Hematopoietic multipotent progenitor cell (in vitro differentiated cells): ENCODE measurements at regions not wholly inside any gene's neighbourhood (a gene's known extent, or its start where the extent isn't known, plus 50 kb on each side); places are given as distances from the start of the nearest gene placed in this dataset.

ENCODE experiments used
- DNase-seq, 3 donors: peaks; one replicate each; pipeline ENCODE4 v3.0.0-alpha.2; 2011 to 2015; ENCODE audit warnings: low read depth in 2 of 3, low spot score in 2 of 3

- no peak for DNase-seq
Observed at GRCh38 chr10:88161756-88162155, 298.3 kb downstream of the PTEN start.

DNA sequence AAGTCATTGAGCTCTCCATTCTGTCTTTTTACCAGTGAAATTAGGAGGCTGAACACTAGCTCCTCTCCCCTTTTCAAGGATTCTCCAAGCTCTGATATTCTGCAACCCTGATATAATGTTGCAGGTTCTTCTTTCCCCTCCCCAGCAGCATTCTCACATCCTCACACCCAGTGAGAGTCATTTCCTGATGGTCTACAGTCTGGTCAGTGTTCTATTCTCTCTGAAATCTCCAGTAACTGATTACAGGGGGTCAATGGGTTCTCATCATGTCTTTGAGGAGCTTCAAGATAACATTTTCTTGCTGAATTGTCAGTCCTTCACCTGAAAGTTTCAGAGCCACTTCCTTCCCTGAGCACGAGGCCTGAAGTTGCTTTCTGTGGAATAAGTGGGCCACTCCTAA, 299.4 kb downstream of the PTEN start:
- no peak for DNase-seq

GRCh38 chr10:88163572-88163971, 300.1 kb downstream of the PTEN start:
- DNase-seq, result no peak

DNA sequence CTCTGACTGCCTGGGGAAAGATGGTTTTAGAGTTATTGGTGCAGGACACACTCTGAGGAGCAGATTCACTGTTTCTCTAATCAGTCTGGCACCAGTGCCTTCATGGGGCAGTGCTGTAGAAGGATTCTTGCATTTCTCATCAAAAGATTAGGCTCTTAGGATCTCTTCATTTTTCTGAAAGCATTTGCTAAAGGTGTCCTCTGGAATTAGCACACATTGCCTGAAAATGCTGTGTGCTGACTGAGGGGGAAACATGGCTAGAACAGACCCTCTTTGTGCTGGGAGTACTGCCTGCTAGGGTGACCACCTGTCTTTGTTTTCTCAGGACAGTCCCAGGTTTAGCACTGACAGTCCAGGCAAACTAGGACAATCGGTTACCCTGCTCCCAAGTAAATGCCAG, 301.0 kb downstream of the PTEN start:
- no peak for DNase-seq

GRCh38 chr10:88165849-88166271, 302.4 kb downstream of the PTEN start:
- DNase-seq, result no peak

- no peak for DNase-seq
Observed at GRCh38 chr10:88168171-88169036, 305.0 kb downstream of the PTEN start.

DNA sequence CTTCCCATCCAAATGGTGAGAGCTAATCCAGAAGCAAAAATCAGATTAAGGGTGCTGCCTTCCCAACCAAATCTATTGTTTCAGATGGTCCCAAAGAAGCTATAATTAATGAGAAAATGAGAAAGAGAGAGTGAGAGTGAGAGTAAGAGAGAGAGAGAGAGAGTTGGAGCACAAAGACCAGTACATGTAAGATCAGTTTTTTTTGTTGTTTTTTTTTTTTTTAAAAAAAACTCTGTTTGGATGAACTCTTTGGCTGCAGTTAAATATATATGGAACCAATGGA, 305.6 kb downstream of the PTEN start:
- no peak for DNase-seq

- DNase-seq, result no peak
Observed at GRCh38 chr10:88170628-88171027, 307.2 kb downstream of the PTEN start.

GRCh38 chr10:88172159-88172558, 308.7 kb downstream of the PTEN start:
- peak in 1 of 3 donors; percentile 13 for DNase-seq

GRCh38 chr10:88174391-88174790, 311.0 kb downstream of the PTEN start:
- no peak for DNase-seq

DNA sequence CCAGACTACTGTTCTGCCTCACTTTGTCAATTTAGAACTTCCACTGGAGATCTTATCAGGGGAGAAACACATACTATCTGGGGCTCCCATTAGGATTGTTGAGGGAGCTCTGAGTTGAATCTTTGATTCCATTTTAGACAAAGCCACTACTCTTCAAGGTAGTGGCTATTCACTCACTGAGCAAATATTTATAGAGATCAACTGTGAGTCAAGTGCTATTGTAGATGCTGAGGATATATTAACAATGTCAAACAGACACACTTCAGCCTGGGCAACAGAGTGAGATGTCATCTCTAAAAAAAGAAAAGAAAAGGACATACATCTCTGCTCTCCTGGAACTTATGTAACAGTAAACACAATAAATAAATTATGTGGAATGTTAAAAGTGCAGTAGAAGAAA, 315.3 kb downstream of the PTEN start:
- no peak for DNase-seq

DNA sequence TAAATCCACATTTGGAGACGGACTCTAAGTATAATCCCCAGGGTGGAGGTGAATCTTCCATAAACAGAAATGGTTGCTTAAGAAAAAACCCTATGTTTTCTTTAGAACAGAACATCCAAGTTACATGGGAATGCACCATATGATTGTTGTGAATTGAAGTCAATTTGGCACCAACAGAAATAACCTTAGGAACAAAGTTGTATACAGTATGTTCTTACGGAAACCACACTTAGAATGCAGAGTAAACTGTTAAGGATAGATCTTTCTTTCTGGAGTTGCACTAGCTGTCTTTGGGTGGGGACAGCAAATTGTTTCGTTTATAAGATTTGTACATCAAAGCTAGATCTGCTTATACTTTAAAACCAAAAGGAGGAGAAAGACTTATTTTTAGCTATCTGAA, 316.4 kb downstream of the PTEN start:
- DNase-seq, result no peak

DNA sequence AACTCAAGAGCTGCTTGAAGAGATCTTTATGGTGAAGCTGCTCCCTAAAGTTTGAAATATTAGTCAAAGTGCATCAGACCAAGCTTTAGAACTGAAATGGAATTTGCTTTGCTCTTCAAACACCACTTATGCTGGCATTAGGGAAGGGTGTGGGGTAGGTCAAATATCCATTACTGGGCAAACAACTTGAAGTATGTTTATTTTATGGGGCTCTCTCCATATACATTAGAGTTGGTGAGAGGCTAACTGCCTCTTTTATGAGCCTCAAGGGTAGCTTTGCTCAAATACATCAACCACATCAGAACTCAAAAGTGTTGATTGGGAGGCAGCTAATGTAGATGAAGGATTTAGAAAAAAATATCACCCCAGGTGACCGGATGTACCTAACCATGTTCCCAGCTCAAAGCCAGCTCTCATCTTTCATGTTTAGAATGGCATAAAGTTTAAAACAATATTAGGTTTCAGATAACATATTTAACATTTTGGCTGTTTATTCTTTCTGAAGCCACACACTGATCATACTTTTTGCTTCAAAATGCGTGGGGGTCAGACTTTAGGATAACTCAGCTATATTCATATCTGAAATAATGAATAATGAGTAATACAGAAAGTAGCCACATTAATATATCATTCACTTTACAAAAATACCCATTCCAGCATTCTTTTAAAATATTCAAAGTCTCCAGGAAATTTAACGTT, 318.6 kb downstream of the PTEN start:
- DNase-seq, result no peak

GRCh38 chr10:88182601-88182930, 319.1 kb downstream of the PTEN start:
- DNase-seq, result no peak

DNA sequence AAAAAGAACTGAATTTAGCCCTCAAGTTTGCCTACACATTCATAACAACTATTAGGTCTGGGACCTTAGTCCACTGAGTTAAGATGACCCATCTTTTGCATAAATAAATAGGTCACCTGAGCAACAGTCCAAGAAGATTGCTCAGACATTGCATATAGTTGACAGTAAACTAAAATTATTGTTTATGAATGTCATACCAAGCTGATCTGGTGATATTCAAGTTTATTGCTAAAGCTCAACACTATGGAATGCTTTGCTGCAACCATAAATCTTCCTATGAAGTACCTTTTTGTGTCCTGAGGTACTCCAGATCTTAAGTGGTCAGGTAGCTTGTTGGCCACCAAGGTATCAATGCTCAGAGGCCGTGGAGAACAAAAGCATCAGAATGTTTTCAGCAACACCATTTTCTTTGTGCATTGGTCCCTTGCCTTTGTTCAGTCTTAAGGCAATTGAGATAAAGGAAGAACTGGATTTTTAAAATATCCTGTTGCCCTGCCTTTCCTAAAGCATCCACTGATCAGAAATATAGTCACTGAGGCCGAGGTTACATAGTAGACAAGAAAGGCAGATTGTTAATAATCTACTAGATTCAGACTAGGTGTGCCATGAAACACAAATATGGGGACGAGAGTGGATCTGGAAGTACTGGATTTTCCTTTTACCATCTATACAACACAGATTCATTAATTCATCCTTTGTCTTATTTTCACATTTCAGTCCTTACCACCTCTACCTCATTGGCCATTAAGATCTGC, 321.3 kb downstream of the PTEN start:
- DNase-seq, result no peak

DNA sequence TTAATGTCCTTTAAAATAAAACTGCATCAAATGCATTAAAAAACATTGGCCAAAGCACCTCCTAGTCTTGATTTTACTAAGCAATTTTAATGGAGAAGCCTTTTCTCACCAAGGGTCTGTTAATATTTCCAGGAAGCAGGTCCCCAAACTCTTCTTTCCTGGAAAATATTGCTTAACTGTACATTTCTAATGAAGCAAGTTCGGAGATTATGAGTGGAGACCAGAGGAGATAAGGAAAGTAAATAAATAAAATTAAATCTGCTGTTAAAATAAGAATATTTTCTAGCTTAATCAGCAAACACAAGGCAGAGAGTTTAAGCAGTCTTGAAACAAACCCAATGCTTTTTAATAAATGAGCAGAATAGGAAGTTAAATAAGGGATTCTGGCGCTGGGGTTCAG, 322.4 kb downstream of the PTEN start:
- no peak for DNase-seq

- no peak for DNase-seq
Observed at GRCh38 chr10:88186335-88186734, 322.9 kb downstream of the PTEN start.

GRCh38 chr10:88187472-88187871, 324.0 kb downstream of the PTEN start:
- DNase-seq, result no peak

- DNase-seq, result no peak
Observed at GRCh38 chr10:88190123-88190522, 326.7 kb downstream of the PTEN start.

DNA sequence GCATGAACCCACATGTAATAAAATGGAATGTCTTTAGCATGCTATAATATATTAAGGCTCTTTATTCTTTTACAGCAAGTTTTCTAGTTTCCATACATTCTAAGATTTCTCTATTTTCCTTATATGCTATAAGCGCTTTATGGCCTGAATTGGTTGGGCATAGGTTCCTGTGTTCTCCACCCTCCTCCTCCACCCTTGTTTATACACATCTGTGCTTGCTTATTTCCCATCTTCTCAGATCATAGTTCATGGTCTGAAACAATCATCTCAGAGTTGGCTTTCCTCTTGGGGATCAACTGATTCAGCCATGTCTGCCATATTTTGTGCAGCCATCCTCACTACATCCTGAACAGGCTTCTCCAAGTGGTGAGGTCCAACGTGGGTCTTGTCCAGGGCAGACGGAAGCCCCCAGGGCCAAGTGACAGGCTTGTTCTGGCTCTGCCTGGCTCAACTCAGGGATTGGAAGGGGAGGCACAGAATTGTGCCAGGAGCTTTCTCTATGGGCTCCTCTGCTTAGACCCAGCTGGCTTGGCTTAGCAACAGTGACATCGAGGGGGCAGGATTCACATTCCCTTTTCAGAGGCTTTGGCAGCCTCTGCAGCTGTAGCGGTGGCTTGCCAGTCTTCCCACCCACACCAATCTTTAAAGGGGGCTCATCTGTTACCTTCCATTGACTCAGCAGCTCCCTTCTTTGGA, 327.3 kb downstream of the PTEN start:
- DNase-seq, result no peak

GRCh38 chr10:88193018-88193417, 329.6 kb downstream of the PTEN start:
- no peak for DNase-seq
